Activated CD8-positive, alpha-beta memory T cell treated with anti-CD3 and anti-CD28 coated beads for 36 hours (primary cell): ENCODE measurements at regions not wholly inside any gene's neighbourhood (a gene's known extent, or its start where the extent isn't known, plus 50 kb on each side); places are given as distances from the start of the nearest gene placed in this dataset.

Experiments
- CTCF ChIA-PET: fragments of 350-600 bp; sonication (Branson Sonifier 250); formaldehyde crosslinking; loops from one replicate; lab custom pipeline; 2021; ENCODE audit warnings: antibody characterized with exemption; lab: Charles Lee
- POLR2A ChIA-PET: fragments of 350-600 bp; sonication (Branson Sonifier 250); formaldehyde crosslinking; loops from one replicate; lab custom pipeline; 2021; ENCODE audit warnings: antibody characterized with exemption; lab: Charles Lee

GRCh38 chr14:96747006-96747405 is 50.2 kb upstream of the VRK1 start:
- ChIA-PET CTCF (no interaction called here), POLR2A (no interaction called here)
